Upper lobe of left lung (tissue), 4 donors: ENCODE measurements at regions not wholly inside any gene's neighbourhood (a gene's known extent, or its start where the extent isn't known, plus 50 kb on each side); places are given as distances from the start of the nearest gene placed in this dataset.

ENCODE experiments used
- CTCF ChIP-seq, 6 experiments: fragments of 450-650 bp in 4 of 6; fragments of 200-600 bp in 2 of 6; sonication (generic) in 2 of 6; IDR thresholded peaks; one replicate each; pipeline ENCODE4 v1.5.1; 2016 to 2019; ENCODE audit warnings: antibody characterized with exemption in 6 of 6
- EP300 ChIP-seq, 4 donors: sonication (generic); formaldehyde crosslinking; IDR thresholded peaks; one replicate each; pipeline ENCODE4 v1.5.1; 2017; ENCODE audit warnings: antibody characterized with exemption in 4 of 4, control low read depth in 2 of 4
- POLR2A ChIP-seq, 4 donors: fragments of 450-650 bp; IDR thresholded peaks; one replicate each; pipeline ENCODE4 v1.5.1; 2016 to 2017; ENCODE audit warnings: antibody characterized with exemption in 4 of 4, mild to moderate bottlenecking in 2 of 4
- POLR2AphosphoS5 ChIP-seq, 2 donors: sonication (generic); formaldehyde crosslinking; IDR thresholded peaks; one replicate each; pipeline ENCODE4 v1.5.1; 2017; ENCODE audit warnings: antibody characterized with exemption in 2 of 2

- TF ChIP-seq CTCF (IDR thresholded peaks at IDR 0.05) (no peak), POLR2A (IDR thresholded peaks at IDR 0.05) (no peak), POLR2AphosphoS5 (IDR thresholded peaks at IDR 0.05) (no peak), EP300 (IDR thresholded peaks at IDR 0.05) (no peak)
These were observed 199.5 kb downstream of the REEP3 start for GRCh38 chr10:63720676-63721075.
